SK-N-SH (cell line): ENCODE measurements at regions not wholly inside any gene's neighbourhood (a gene's known extent, or its start where the extent isn't known, plus 50 kb on each side); places are given as distances from the start of the nearest gene placed in this dataset.

Source experiments
- CTCF ChIA-PET: fragments of 300-600, 350-600 bp; formaldehyde crosslinking; extraction: SDS; loops from one replicate; lab custom pipeline; 2021; lab: Yijun Ruan, JAX
- POLR2A ChIA-PET: fragments of 350-600 bp; sonication (Branson Sonifier 250); formaldehyde crosslinking; extraction: SDS; loops from one replicate; lab custom pipeline; 2020; ENCODE audit warnings: antibody characterized with exemption, inconsistent platforms; lab: Yijun Ruan, JAX
- DNase-seq: peaks from one replicate; pipeline ENCODE4 v3.0.0; 2012
- H2AFZ ChIP-seq: fragments of 200-600 bp; sonication (generic); 2 replicates; pipeline ENCODE4 v1.8.1; 2016; ENCODE audit warnings: antibody characterized with exemption, mild to moderate bottlenecking, low read depth
- H3F3A ChIP-seq: fragments of 200-600 bp; sonication (generic); replicated peaks from 2 replicates; pipeline ENCODE3; 2016; ENCODE audit warnings: antibody characterized with exemption, mild to moderate bottlenecking; ENCODE audit not compliant: insufficient read depth
- H3K27ac ChIP-seq, 2 experiments: fragments of 200-500 bp in 1 of 2; fragments of 200-600 bp in 1 of 2; sonication (Bioruptor generic) in 1 of 2; sonication (generic), shearing (Covaris generic) in 1 of 2; 2 replicates each; pipeline versions ENCODE4 v1.5.1 to v1.6.1; 2014 to 2016; ENCODE audit warnings: low read depth in 2 of 2, inconsistent platforms in 1 of 2, low read length in 1 of 2, mild to moderate bottlenecking in 1 of 2, mixed read lengths in 1 of 2
- H3K27me3 ChIP-seq: fragments of 200-600 bp; sonication (generic), shearing (Covaris generic); 2 replicates; pipeline ENCODE4 v1.6.1; 2016; ENCODE audit warnings: mixed run types; ENCODE audit not compliant: insufficient read depth
- H3K36me3 ChIP-seq, 2 experiments: fragments of 200-500 bp in 1 of 2; fragments of 200-600 bp in 1 of 2; sonication (Bioruptor generic) in 1 of 2; sonication (generic) in 1 of 2; replicated peaks in 1 of 2; 2 replicates each; pipeline versions ENCODE3 to v1.5.1; 2014 to 2016; ENCODE audit warnings: low read length in 1 of 2, mild to moderate bottlenecking in 1 of 2; ENCODE audit not compliant: insufficient read depth in 2 of 2, control insufficient read depth in 1 of 2
- H3K4me1 ChIP-seq, 2 experiments: fragments of 200-500 bp in 1 of 2; fragments of 200-600 bp in 1 of 2; sonication (Bioruptor generic) in 1 of 2; sonication (generic), shearing (Covaris generic) in 1 of 2; 2 replicates each; pipeline versions ENCODE4 v1.5.1 to v1.6.1; 2014 to 2016; ENCODE audit warnings: low read depth in 1 of 2, low read length in 1 of 2, mixed run types in 1 of 2; ENCODE audit not compliant: insufficient read depth in 2 of 2, control insufficient read depth in 1 of 2
- H3K4me2 ChIP-seq: fragments of 200-600 bp; sonication (generic), shearing (Covaris generic); 2 replicates; pipeline ENCODE4 v1.6.1; 2017; ENCODE audit warnings: mixed run types
- H3K4me3 ChIP-seq, 2 experiments: fragments of 200-500 bp in 1 of 2; fragments of 200-600 bp in 1 of 2; sonication (Bioruptor generic) in 1 of 2; sonication (generic), shearing (Covaris generic) in 1 of 2; 2 replicates each; pipeline versions ENCODE4 v1.5.1 to v1.8.1; 2014 to 2016; ENCODE audit warnings: low read depth in 2 of 2, inconsistent platforms in 1 of 2, low read length in 1 of 2, mild to moderate bottlenecking in 1 of 2, mixed read lengths in 1 of 2, moderate library complexity in 1 of 2
- H3K79me2 ChIP-seq: fragments of 200-600 bp; sonication (generic); 2 replicates; pipeline ENCODE4 v1.8.1; 2017; ENCODE audit warnings: mild to moderate bottlenecking; ENCODE audit not compliant: insufficient read depth
- H3K9ac ChIP-seq: fragments of 200-600 bp; sonication (generic); 2 replicates; pipeline ENCODE4 v1.6.1; 2017; ENCODE audit warnings: mixed run types
- H3K9me2 ChIP-seq: fragments of 200-600 bp; sonication (generic); 2 replicates; pipeline ENCODE4 v1.6.1; 2017; ENCODE audit warnings: mixed run types
- H3K9me3 ChIP-seq: fragments of 200-600 bp; sonication (generic); 2 replicates; pipeline ENCODE4 v1.6.1; 2017; ENCODE audit warnings: mixed run types, mild to moderate bottlenecking, moderate library complexity
- H4K20me1 ChIP-seq: fragments of 200-600 bp; sonication (generic); 2 replicates; pipeline ENCODE4 v1.6.1; 2017; ENCODE audit warnings: mild to moderate bottlenecking, mixed run types; ENCODE audit not compliant: insufficient read depth
- CHD2 ChIP-seq: fragments of 150-350 bp; IDR thresholded peaks from 2 replicates; pipeline ENCODE4 v1.6.1; 2018; ENCODE audit warnings: low read length; ENCODE audit not compliant: partially characterized antibody
- CTCF ChIP-seq: fragments of 200-600 bp; sonication (generic); IDR thresholded peaks from 2 replicates; pipeline ENCODE4 v1.6.1; 2017; ENCODE audit warnings: antibody characterized with exemption, mild to moderate bottlenecking, moderate library complexity
- ELF1 ChIP-seq: IDR thresholded peaks from 2 replicates; pipeline ENCODE4 v1.4.0; 2012
- EP300 ChIP-seq, 2 experiments: IDR thresholded peaks; 2 replicates each; pipeline versions ENCODE4 v1.4.0 to v1.6.1; 2012; ENCODE audit warnings: borderline replicate concordance in 1 of 2, low read depth in 1 of 2, low read length in 1 of 2
- FOSL2 ChIP-seq: IDR thresholded peaks from 2 replicates; pipeline ENCODE4 v1.4.0; 2012; ENCODE audit warnings: low read depth, mild to moderate bottlenecking, moderate library complexity, borderline replicate concordance
- FOXM1 ChIP-seq: IDR thresholded peaks from 2 replicates; pipeline ENCODE4 v1.4.0; 2012; ENCODE audit warnings: low read depth, mild to moderate bottlenecking
- JUND ChIP-seq: IDR thresholded peaks from 2 replicates; pipeline ENCODE4 v1.4.0; 2012
- MEF2A ChIP-seq: IDR thresholded peaks from 2 replicates; pipeline ENCODE4 v1.4.0; 2012; ENCODE audit warnings: low read depth, borderline replicate concordance
- MXI1 ChIP-seq: IDR thresholded peaks from 2 replicates; pipeline ENCODE4 v1.6.1; 2012; ENCODE audit warnings: mild to moderate bottlenecking, low read depth, low read length, improper control_type of control experiment
- NFIC ChIP-seq: IDR thresholded peaks from 2 replicates; pipeline ENCODE4 v1.4.0; 2012; ENCODE audit warnings: borderline replicate concordance
- NRF1 ChIP-seq: IDR thresholded peaks from 2 replicates; pipeline ENCODE4 v1.6.1; 2012; ENCODE audit warnings: low read depth, mild to moderate bottlenecking, low read length
- RAD21 ChIP-seq: IDR thresholded peaks from 2 replicates; pipeline ENCODE4 v1.6.1; 2012; ENCODE audit warnings: mild to moderate bottlenecking, low read length
- RCOR1 ChIP-seq: fragments of 150-350 bp; IDR thresholded peaks from 2 replicates; pipeline ENCODE4 v1.6.1; 2017; ENCODE audit warnings: antibody characterized with exemption, low read length
- SMC3 ChIP-seq: IDR thresholded peaks from 2 replicates; pipeline ENCODE4 v1.6.1; 2012; ENCODE audit warnings: low read depth, low read length, improper control_type of control experiment
- TCF12 ChIP-seq: IDR thresholded peaks from 2 replicates; pipeline ENCODE4 v1.4.0; 2012
- TEAD4 ChIP-seq: IDR thresholded peaks from 2 replicates; pipeline ENCODE4 v1.4.0; 2012; ENCODE audit warnings: mild to moderate bottlenecking, borderline replicate concordance; ENCODE audit not compliant: insufficient read depth
- USF1 ChIP-seq: IDR thresholded peaks from 2 replicates; pipeline ENCODE4 v1.4.0; 2012; ENCODE audit warnings: low read depth, borderline replicate concordance
- WGBS: methylation state at CpG from one replicate; pipeline ENCODE4 v1.1.6; 2017; ENCODE audit warnings: low lambda C conversion rate; 5-methylcytosine and 5-hydroxymethylcytosine counted together

GRCh38 chr3:110900576-110900975 is 171.0 kb upstream of the NECTIN3 start:
- ChIA-PET CTCF (no interaction called here), POLR2A (no interaction called here)
- H3F3A ChIP-seq, result no peaks in the 10 kb centered on the region
- H3K27ac ChIP-seq, result no peak overlapping the region
- H3K4me1 ChIP-seq, result no peaks in the 10 kb centered on the region
- H3K4me2 ChIP-seq, result no peak overlapping the region
- no peak overlapping the region for H3K4me3 ChIP-seq
- H3K9me3 ChIP-seq, result no peaks in the 10 kb centered on the region
- H3K27me3 ChIP-seq, result no peaks in the 10 kb centered on the region
- 0 out of 2 replicates have a peak overlapping the region, but pooled peaks have one; percentile 41 for H2AFZ ChIP-seq
- H4K20me1 ChIP-seq, result no peaks in the 10 kb centered on the region
- H3K79me2 ChIP-seq, result no peaks in the 10 kb centered on the region
- DNase-seq, result no peak
- H3K9ac ChIP-seq, result no peak overlapping the region
- no peaks in the 10 kb centered on the region for H3K36me3 ChIP-seq
- H3K9me2 ChIP-seq, result no peaks in the 10 kb centered on the region
- TF ChIP-seq NFIC (no peak), USF1 (no peak), RCOR1 (no peak), MEF2A (no peak), FOSL2 (no peak), JUND (no peak), TCF12 (no peak), FOXM1 (no peak), CTCF (no peak), SMC3 (no peak), CHD2 (no peak), TEAD4 (no peak), RAD21 (no peak)

GRCh38 chr3:110901536-110901935 is 170.1 kb upstream of the NECTIN3 start:
- ChIA-PET CTCF (no interaction called here), POLR2A (no interaction called here)
- Histone ChIP-seq H3K4me2 (no peak overlapping the region), H3K9me3 (no peaks in the 10 kb centered on the region), H4K20me1 (no peaks in the 10 kb centered on the region), H3K9me2 (no peaks in the 10 kb centered on the region), H3K4me1 (no peaks in the 10 kb centered on the region), H3K27ac (no peak overlapping the region), H3F3A (no peaks in the 10 kb centered on the region), H2AFZ (no peak overlapping the region), H3K79me2 (no peaks in the 10 kb centered on the region), H3K4me3 (no peak overlapping the region), H3K36me3 (no peaks in the 10 kb centered on the region), H3K9ac (no peak overlapping the region), H3K27me3 (no peaks in the 10 kb centered on the region)
- WGBS, result 87% methylated on average over 1 of the region's 1 CpG
- no peak for TF ChIP-seq EP300 (IDR thresholded peaks at IDR 0.05; ENCODE audit: borderline replicate concordance in 1 of 2, low read depth in 1 of 2, low read length in 1 of 2)
- no peak for TF ChIP-seq ELF1
- no peak for TF ChIP-seq SMC3
- no peak for TF ChIP-seq MEF2A
- no peak for TF ChIP-seq RAD21
- no peak for TF ChIP-seq CTCF
- no peak for TF ChIP-seq MXI1
- no peak for TF ChIP-seq NRF1
- DNase-seq, result no peak
